Liver (tissue), 8 donors: ENCODE measurements at regions not wholly inside any gene's neighbourhood (a gene's known extent, or its start where the extent isn't known, plus 50 kb on each side); places are given as distances from the start of the nearest gene placed in this dataset.

Experiments
- DNase-seq: peaks from one replicate; pipeline ENCODE4 v3.0.0-alpha.2; 2017; ENCODE audit warnings: low spot score
- H3K27ac ChIP-seq, 2 donors: one replicate each; pipeline ENCODE4 v1.7.0; 2013; ENCODE audit warnings: inconsistent platforms in 2 of 2, low read length in 2 of 2, control low read depth in 1 of 2, low read depth in 1 of 2, mild to moderate bottlenecking in 1 of 2
- H3K27me3 ChIP-seq, 4 donors: one replicate each; pipeline versions ENCODE4 v1.6.1 to v1.7.0; 2013; ENCODE audit warnings: low read length in 3 of 4, inconsistent platforms in 1 of 4, mild to moderate bottlenecking in 1 of 4, moderate library complexity in 1 of 4; ENCODE audit not compliant: control insufficient read depth in 4 of 4, insufficient read depth in 4 of 4
- H3K36me3 ChIP-seq, 4 donors: one replicate each; pipeline versions ENCODE4 v1.6.1 to v1.7.0; 2013; ENCODE audit warnings: low read length in 3 of 4, mild to moderate bottlenecking in 3 of 4, low read depth in 1 of 4, moderate library complexity in 1 of 4; ENCODE audit not compliant: control insufficient read depth in 4 of 4, insufficient read depth in 3 of 4
- H3K4me1 ChIP-seq, 4 donors: one replicate each; pipeline versions ENCODE4 v1.6.1 to v1.7.0; 2013; ENCODE audit warnings: low read length in 3 of 4, mild to moderate bottlenecking in 3 of 4, moderate library complexity in 1 of 4; ENCODE audit not compliant: control insufficient read depth in 4 of 4, insufficient read depth in 4 of 4
- H3K4me3 ChIP-seq, 3 donors: one replicate each; pipeline versions ENCODE4 v1.6.1 to v1.7.0; 2013; ENCODE audit warnings: low read length in 3 of 3, control low read depth in 1 of 3, low read depth in 1 of 3, mild to moderate bottlenecking in 1 of 3
- H3K9ac ChIP-seq, 2 donors: one replicate each; pipeline ENCODE4 v1.7.0; 2013; ENCODE audit warnings: low read length in 2 of 2, mild to moderate bottlenecking in 2 of 2, moderate library complexity in 2 of 2, control low read depth in 1 of 2, low read depth in 1 of 2
- H3K9me3 ChIP-seq, 4 donors: one replicate each; pipeline versions ENCODE4 v1.6.1 to v1.7.0; 2013; ENCODE audit warnings: low read length in 3 of 4; ENCODE audit not compliant: control insufficient read depth in 4 of 4
- ATF3 ChIP-seq: IDR thresholded peaks from 2 replicates; pipeline ENCODE4 v1.6.1; 2016; ENCODE audit warnings: antibody characterized with exemption
- CTCF ChIP-seq: fragments of 150-350 bp; IDR thresholded peaks from 2 replicates; pipeline ENCODE4 v1.5.1; 2017; ENCODE audit warnings: improper control_type of control experiment, low read depth, low read length; ENCODE audit not compliant: missing input control
- FOXA1 ChIP-seq: IDR thresholded peaks from 2 replicates; pipeline ENCODE4 v1.6.1; 2016; ENCODE audit warnings: antibody characterized with exemption
- FOXA2 ChIP-seq: IDR thresholded peaks from 2 replicates; pipeline ENCODE4 v1.6.1; 2016; ENCODE audit warnings: antibody characterized with exemption
- GABPA ChIP-seq, 2 donors: IDR thresholded peaks in 1 of 2; conservative IDR thresholded peaks in 1 of 2; 2 replicates each; pipeline ENCODE4 v1.6.1; 2016; ENCODE audit warnings: antibody characterized with exemption in 2 of 2, mild to moderate bottlenecking in 1 of 2, moderate library complexity in 1 of 2
- HNF4G ChIP-seq: IDR thresholded peaks from 2 replicates; pipeline ENCODE4 v1.6.1; 2016; ENCODE audit warnings: antibody characterized with exemption
- JUND ChIP-seq, 2 donors: IDR thresholded peaks; 2 replicates each; pipeline ENCODE4 v1.6.1; 2016; ENCODE audit warnings: antibody characterized with exemption in 2 of 2
- MAX ChIP-seq: IDR thresholded peaks from 2 replicates; pipeline ENCODE4 v1.6.1; 2016; ENCODE audit warnings: antibody characterized with exemption
- NR2F2 ChIP-seq: IDR thresholded peaks from 2 replicates; pipeline ENCODE4 v1.6.1; 2016; ENCODE audit warnings: antibody characterized with exemption
- RAD21 ChIP-seq, 2 donors: IDR thresholded peaks; 2 replicates each; pipeline ENCODE4 v1.6.1; 2016; ENCODE audit warnings: antibody characterized with exemption in 2 of 2, mild to moderate bottlenecking in 2 of 2
- RXRA ChIP-seq, 2 donors: IDR thresholded peaks; 2 replicates each; pipeline ENCODE4 v1.6.1; 2017 to 2018; ENCODE audit warnings: antibody characterized with exemption in 2 of 2, mild to moderate bottlenecking in 1 of 2
- SP1 ChIP-seq: IDR thresholded peaks from 2 replicates; pipeline ENCODE4 v1.6.1; 2018; ENCODE audit warnings: antibody characterized with exemption, mild to moderate bottlenecking
- TAF1 ChIP-seq: conservative IDR thresholded peaks from 2 replicates; pipeline ENCODE4 v1.6.1; 2016; ENCODE audit warnings: antibody characterized with exemption, mild to moderate bottlenecking
- YY1 ChIP-seq: IDR thresholded peaks from 2 replicates; pipeline ENCODE4 v1.6.1; 2016; ENCODE audit warnings: antibody characterized with exemption, mild to moderate bottlenecking
- ZBTB33 ChIP-seq: IDR thresholded peaks from 2 replicates; pipeline ENCODE4 v1.6.1; 2016; ENCODE audit warnings: antibody characterized with exemption
- WGBS: extraction: QIAGEN DNeasy Blood & Tissue Kit; methylation state at CpG from one replicate; pipeline ENCODE4 v1.1.7; 2013; 5-methylcytosine and 5-hydroxymethylcytosine counted together
- donor health status: healthy.
- donor health status: healthy.
- donor health status: healthy.
- donor health status: healthy.
- donor health status: healthy.

- TF ChIP-seq CTCF (no peak), NR2F2 (no peak), RXRA (IDR thresholded peaks at IDR 0.05) (no peak)
Observed at GRCh38 chrX:20373063-20373462, 106.4 kb upstream of the RPS6KA3 start (continued).

- no peak for TF ChIP-seq RXRA (IDR thresholded peaks at IDR 0.05)
- TF ChIP-seq YY1, result no peak
- TF ChIP-seq FOXA1, result no peak
- H3K27ac ChIP-seq, result no peak overlapping the region
- H3K9ac ChIP-seq, result no peak overlapping the region
- no peaks in the 10 kb centered on the region for H3K36me3 ChIP-seq
- no peaks in the 10 kb centered on the region for H3K9me3 ChIP-seq
- no peak overlapping the region for H3K4me3 ChIP-seq
- 97% methylated on average over 1 of the region's 1 CpG for WGBS
- no peaks in the 10 kb centered on the region for H3K4me1 ChIP-seq
- no peak for DNase-seq
- no peaks in the 10 kb centered on the region for H3K27me3 ChIP-seq
Observed at GRCh38 chrX:20372533-20372932, 105.8 kb upstream of the RPS6KA3 start.

GRCh38 chrX:20369468-20369867 is 102.8 kb upstream of the RPS6KA3 start:
- H3K4me1 ChIP-seq, result no peaks in the 10 kb centered on the region
- WGBS, result 84% methylated on average over 3 of the region's 3 CpGs
- H3K4me3 ChIP-seq, result no peak overlapping the region
- H3K36me3 ChIP-seq, result no peaks in the 10 kb centered on the region
- no peak overlapping the region for H3K27ac ChIP-seq
- DNase-seq, result no peak
- no peaks in the 10 kb centered on the region for H3K27me3 ChIP-seq
- H3K9me3 ChIP-seq, result no peaks in the 10 kb centered on the region
- H3K9ac ChIP-seq, result no peak overlapping the region
- TF ChIP-seq RAD21 (IDR thresholded peaks at IDR 0.05) (no peak), HNF4G (no peak), FOXA2 (no peak), JUND (IDR thresholded peaks at IDR 0.05) (no peak), ZBTB33 (no peak), NR2F2 (no peak), ATF3 (no peak), TAF1 (no peak), YY1 (no peak)

- DNase-seq, result no peak
- peaks cover 0 to 4% (median 0%) of the 10 kb centered on the region in 4 donors for H3K27me3 ChIP-seq
- TF ChIP-seq GABPA (IDR thresholded peaks at IDR 0.05 in 1 of 2, conservative IDR thresholded peaks at IDR 0.05 in 1 of 2), result no peak
- no peak for TF ChIP-seq RXRA (IDR thresholded peaks at IDR 0.05)
- TF ChIP-seq MAX, result no peak
- no peak for TF ChIP-seq TAF1
- TF ChIP-seq YY1, result no peak
- no peak for TF ChIP-seq NR2F2
- TF ChIP-seq SP1, result no peak
- TF ChIP-seq RAD21 (IDR thresholded peaks at IDR 0.05), result no peak
- no peaks in the 10 kb centered on the region for H3K9me3 ChIP-seq
- 96% methylated on average over 4 of the region's 4 CpGs for WGBS
- H3K4me3 ChIP-seq, result no peak overlapping the region
- peaks cover 0 to 6% (median 3%) of the 10 kb centered on the region in 4 donors for H3K4me1 ChIP-seq
- no peak overlapping the region for H3K27ac ChIP-seq
- no peak overlapping the region for H3K9ac ChIP-seq
- no peaks in the 10 kb centered on the region for H3K36me3 ChIP-seq
Observed at GRCh38 chrX:20364238-20364637, 97.5 kb upstream of the RPS6KA3 start.
